ENCODE measurements at regions not wholly inside any gene's neighbourhood (a gene's known extent, or its start where the extent isn't known, plus 50 kb on each side); places are given as distances from the start of the nearest gene placed in this dataset.
A peak's percentile ranks its signal among the peaks of the same experiment; 100 is the strongest.
"Not testable (repeated sequence)": the region's sequence is repeated elsewhere in the genome, so short reads cannot be mapped to it uniquely, and the experiment has no call there.

- DNase-seq, result no peak
Observed at GRCh38 chr1:98325646-98326440, 335.7 kb upstream of the SNX7 start.

GRCh38 chr1:98323906-98324358 lies 337.6 kb upstream of the SNX7 start:
- peak; percentile 48 for DNase-seq

GRCh38 chr1:98323388-98323787 lies 338.1 kb upstream of the SNX7 start:
- no peak for DNase-seq

- DNase-seq, result no peak
Observed at GRCh38 chr1:98322966-98323365, 338.6 kb upstream of the SNX7 start.

- DNase-seq, result no peak
Observed at GRCh38 chr1:98322086-98322485, 339.4 kb upstream of the SNX7 start.

GRCh38 chr1:98321191-98321590 lies 340.3 kb upstream of the SNX7 start:
- no peak for DNase-seq

- no peak for DNase-seq
Observed at GRCh38 chr1:98316286-98316905, 345.1 kb upstream of the SNX7 start.

- DNase-seq, result no peak
Observed at GRCh38 chr1:98315309-98315708, 346.2 kb upstream of the SNX7 start.

GRCh38 chr1:98314601-98315000 lies 346.9 kb upstream of the SNX7 start:
- no peak for DNase-seq

GRCh38 chr1:98306517-98307089 lies 354.9 kb upstream of the SNX7 start:
- DNase-seq, result no peak

- DNase-seq, result no peak
Observed at GRCh38 chr1:98305362-98305761, 356.2 kb upstream of the SNX7 start.

- DNase-seq, result no peak
Observed at GRCh38 chr1:98304888-98305287, 356.6 kb upstream of the SNX7 start.

- DNase-seq, result no peak
Observed at GRCh38 chr1:98299861-98300260, 361.7 kb upstream of the SNX7 start.

GRCh38 chr1:98299313-98299712 lies 362.2 kb upstream of the SNX7 start:
- no peak for DNase-seq

GRCh38 chr1:98298319-98298718 lies 363.2 kb upstream of the SNX7 start:
- DNase-seq, result no peak

- no peak for DNase-seq
Observed at GRCh38 chr1:98296681-98297080, 364.8 kb upstream of the SNX7 start.

GRCh38 chr1:98294127-98294526 lies 367.4 kb upstream of the SNX7 start:
- no peak for DNase-seq

GRCh38 chr1:98292994-98293393 lies 368.5 kb upstream of the SNX7 start:
- no peak for DNase-seq

- no peak for DNase-seq
Observed at GRCh38 chr1:98289311-98289710, 368.5 kb upstream of the DPYD start.

GRCh38 chr1:98288494-98288893 lies 367.7 kb upstream of the DPYD start:
- DNase-seq, result no peak

- no peak for DNase-seq
Observed at GRCh38 chr1:98287626-98288025, 366.8 kb upstream of the DPYD start.

GRCh38 chr1:98286656-98287055 lies 365.8 kb upstream of the DPYD start:
- no peak for DNase-seq

GRCh38 chr1:98285286-98285685 lies 364.5 kb upstream of the DPYD start:
- not testable (repeated sequence) for DNase-seq

GRCh38 chr1:98280049-98280448 lies 359.2 kb upstream of the DPYD start:
- no peak for DNase-seq
